Transverse colon (tissue), 4 donors: ENCODE measurements at regions not wholly inside any gene's neighbourhood (a gene's known extent, or its start where the extent isn't known, plus 50 kb on each side); places are given as distances from the start of the nearest gene placed in this dataset.
"Not testable (repeated sequence)": the region's sequence is repeated elsewhere in the genome, so short reads cannot be mapped to it uniquely, and the experiment has no call there.

Experiments used
- DNase-seq: peaks from one replicate; pipeline ENCODE4 v3.0.0-alpha.2; 2019
- H3K27ac ChIP-seq, 4 donors: fragments of 200-600 bp; sonication (generic); 2 replicates each; pipeline ENCODE4 v1.5.1; 2016 to 2018; ENCODE audit warnings: inconsistent platforms in 4 of 4
- H3K27me3 ChIP-seq: fragments of 200-600 bp; sonication (generic); 2 replicates; pipeline ENCODE4 v1.5.1; 2017; ENCODE audit warnings: inconsistent platforms
- H3K36me3 ChIP-seq, 4 donors: fragments of 200-600 bp; sonication (generic); 2 replicates each; pipeline ENCODE4 v1.5.1; 2017 to 2019; ENCODE audit warnings: inconsistent platforms in 4 of 4
- H3K4me1 ChIP-seq, 4 donors: fragments of 200-600 bp; sonication (generic); 2 replicates each; pipeline ENCODE4 v1.5.1; 2017 to 2020; ENCODE audit warnings: inconsistent platforms in 4 of 4
- H3K4me3 ChIP-seq, 4 donors: fragments of 200-600 bp; sonication (generic); 1 replicate in 1 of 4; 2 replicates in 3 of 4; pipeline versions ENCODE4 v1.5.1 to v1.6.1; 2017 to 2019; ENCODE audit warnings: inconsistent platforms in 4 of 4
- H3K9me3 ChIP-seq, 2 donors: fragments of 200-600 bp; sonication (generic); 2 replicates each; pipeline ENCODE4 v1.5.1; 2017 to 2019; ENCODE audit warnings: inconsistent platforms in 2 of 2
- EP300 ChIP-seq: sonication (generic); formaldehyde crosslinking; IDR thresholded peaks from one replicate; pipeline ENCODE4 v1.6.1; 2017; ENCODE audit warnings: antibody characterized with exemption, low read depth
- POLR2A ChIP-seq: fragments of 450-650 bp; IDR thresholded peaks from one replicate; pipeline ENCODE4 v1.6.1; 2016; ENCODE audit warnings: antibody characterized with exemption, mild to moderate bottlenecking, moderate library complexity
- POLR2AphosphoS5 ChIP-seq, 3 donors: sonication (generic); formaldehyde crosslinking; IDR thresholded peaks; one replicate each; pipeline ENCODE4 v1.6.1; 2016; ENCODE audit warnings: antibody characterized with exemption in 3 of 3
- WGBS, 2 donors: methylation state at CpG; one replicate each; pipeline ENCODE4 v1.1.5; 2018; ENCODE audit warnings: low coverage in 1 of 2; 5-methylcytosine and 5-hydroxymethylcytosine counted together
- in situ Hi-C, 4 donors: fragments of 200-750 bp; cut with MboI; loops; one replicate each; pipeline versions ENCODE4 v1.15.0 to v1.15.1; 2017; ENCODE audit warnings: low sequenced_read_pairs in 3 of 4, low pct_ligation_motif_present in 1 of 4, low pct_unique_long_range_greater_than_20kb in 1 of 4
- intact Hi-C: fragments of 100-400 bp; cut with DNase I; formaldehyde crosslinking; loops from one replicate; pipeline ENCODE4 v1.15.1; 2023; ENCODE audit warnings: low total_unique reads
- TF ChIP-seq, protein P1 (sequence below), 5 experiments: fragments of 200-600 bp in 3 of 5; fragments of 450-650 bp in 2 of 5; sonication (generic) in 3 of 5; IDR thresholded peaks; 1 replicate in 2 of 5; 2 replicates in 3 of 5; pipeline ENCODE4 v1.5.1; 2016 to 2017; ENCODE audit warnings: antibody characterized with exemption in 5 of 5, inconsistent platforms in 3 of 5, mild to moderate bottlenecking in 2 of 5, moderate library complexity in 1 of 5

DNA sequence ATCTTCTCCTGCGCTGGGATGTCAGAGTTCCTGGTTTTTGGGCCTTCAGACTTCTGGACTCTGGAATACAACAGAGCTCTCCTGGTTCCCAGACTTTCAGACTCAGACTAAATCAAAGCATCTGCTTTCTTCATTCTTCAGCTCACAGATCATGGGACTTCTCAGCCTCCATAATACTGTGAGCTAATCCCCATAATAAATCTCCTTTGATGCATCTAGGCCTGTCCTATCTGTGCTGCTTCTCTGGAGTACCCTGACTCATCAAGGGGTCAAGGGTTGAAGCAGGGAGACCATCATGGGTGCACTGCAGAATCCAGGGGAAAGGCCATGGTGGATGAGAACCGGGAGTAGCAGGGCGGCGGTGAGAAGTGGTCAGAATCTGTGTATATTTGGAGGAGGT lies 1094.1 kb upstream of the TMEM132C start:
- no peaks in the 10 kb centered on the region for H3K27me3 ChIP-seq
- 64 to 71% methylated on average over 3 to 4 of the region's 4 CpGs for WGBS, 2 donors
- H3K4me1 ChIP-seq, result no peaks in the 10 kb centered on the region
- H3K36me3 ChIP-seq, result no peaks in the 10 kb centered on the region
- no peak for DNase-seq
- H3K9me3 ChIP-seq, result peaks cover 4 to 13% of the 10 kb centered on the region in 2 donors
- no peak overlapping the region for H3K27ac ChIP-seq
- intact Hi-C loops (no loop called here), in situ Hi-C loops (no loop called here)
- TF ChIP-seq POLR2A, result no peak
- no peak for TF ChIP-seq POLR2AphosphoS5 (IDR thresholded peaks at IDR 0.05)
- no peak for TF ChIP-seq EP300
- no peak overlapping the region for H3K4me3 ChIP-seq

GRCh38 chr12:127173971-127174370 lies 1093.0 kb upstream of the TMEM132C start:
- H3K4me3 ChIP-seq, H3K27me3 ChIP-seq, H3K36me3 ChIP-seq, in situ Hi-C loops, H3K4me1 ChIP-seq, DNase-seq, H3K27ac ChIP-seq, intact Hi-C loops: not testable (repeated sequence)
- 86 to 100% methylated on average over 1 of the region's 1 CpG for WGBS, 2 donors
- H3K9me3 ChIP-seq, result peaks cover 4 to 13% of the 10 kb centered on the region in 2 donors

DNA sequence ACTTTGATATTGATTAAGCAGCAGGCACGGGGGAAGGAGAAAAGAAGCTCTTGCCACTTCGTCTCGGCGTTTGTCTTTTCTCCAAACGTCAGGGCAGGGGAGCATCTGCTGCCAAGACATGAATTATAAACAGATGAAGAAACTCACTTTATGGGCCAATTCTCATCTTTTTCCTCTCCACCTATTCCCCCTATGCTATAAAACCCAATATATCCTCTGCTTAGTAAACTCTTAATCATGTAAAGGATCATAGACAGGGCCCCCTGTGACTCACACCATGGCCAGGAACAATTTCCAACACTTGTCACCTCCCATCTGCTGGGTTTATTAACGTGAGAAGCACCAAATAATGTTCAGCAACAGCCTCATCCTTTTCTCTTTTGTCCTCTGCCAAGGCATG lies 1092.1 kb upstream of the TMEM132C start:
- Histone ChIP-seq H3K4me1 (no peaks in the 10 kb centered on the region), H3K27me3 (no peaks in the 10 kb centered on the region), H3K4me3 (no peak overlapping the region), H3K36me3 (no peaks in the 10 kb centered on the region), H3K9me3 (peaks cover 4 to 13% of the 10 kb centered on the region in 2 donors), H3K27ac (no peak overlapping the region)
- TF ChIP-seq POLR2AphosphoS5 (IDR thresholded peaks at IDR 0.05) (no peak), EP300 (no peak), POLR2A (no peak)
- TF ChIP-seq, protein P1, sequence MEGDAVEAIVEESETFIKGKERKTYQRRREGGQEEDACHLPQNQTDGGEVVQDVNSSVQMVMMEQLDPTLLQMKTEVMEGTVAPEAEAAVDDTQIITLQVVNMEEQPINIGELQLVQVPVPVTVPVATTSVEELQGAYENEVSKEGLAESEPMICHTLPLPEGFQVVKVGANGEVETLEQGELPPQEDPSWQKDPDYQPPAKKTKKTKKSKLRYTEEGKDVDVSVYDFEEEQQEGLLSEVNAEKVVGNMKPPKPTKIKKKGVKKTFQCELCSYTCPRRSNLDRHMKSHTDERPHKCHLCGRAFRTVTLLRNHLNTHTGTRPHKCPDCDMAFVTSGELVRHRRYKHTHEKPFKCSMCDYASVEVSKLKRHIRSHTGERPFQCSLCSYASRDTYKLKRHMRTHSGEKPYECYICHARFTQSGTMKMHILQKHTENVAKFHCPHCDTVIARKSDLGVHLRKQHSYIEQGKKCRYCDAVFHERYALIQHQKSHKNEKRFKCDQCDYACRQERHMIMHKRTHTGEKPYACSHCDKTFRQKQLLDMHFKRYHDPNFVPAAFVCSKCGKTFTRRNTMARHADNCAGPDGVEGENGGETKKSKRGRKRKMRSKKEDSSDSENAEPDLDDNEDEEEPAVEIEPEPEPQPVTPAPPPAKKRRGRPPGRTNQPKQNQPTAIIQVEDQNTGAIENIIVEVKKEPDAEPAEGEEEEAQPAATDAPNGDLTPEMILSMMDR (IDR thresholded peaks at IDR 0.05), result no peak
- intact Hi-C loops, result no loop called here
- DNase-seq, result no peak
- in situ Hi-C loops, result no loop called here
- 33 to 79% methylated on average over 1 to 6 of the region's 6 CpGs for WGBS, 2 donors

DNA sequence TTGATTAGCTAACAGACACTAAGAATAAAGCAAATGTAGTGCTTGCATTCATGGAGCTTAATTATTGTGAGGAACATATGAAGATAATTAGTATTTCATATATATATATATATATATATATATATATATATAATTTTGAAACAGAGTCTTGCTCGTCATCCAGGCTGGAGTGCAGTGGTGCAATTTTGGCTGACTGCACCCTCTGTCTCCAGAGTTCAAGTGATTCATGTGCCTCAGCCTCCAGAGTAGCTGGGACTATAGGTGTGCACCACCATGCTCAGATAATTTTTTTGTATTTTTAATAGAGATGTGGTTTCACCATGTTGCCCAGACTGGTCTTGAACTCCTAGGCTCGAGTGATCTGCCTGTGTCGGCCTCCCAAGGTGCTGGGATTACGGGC lies 1091.6 kb upstream of the TMEM132C start:
- H3K4me1 ChIP-seq, result no peaks in the 10 kb centered on the region
- no peak overlapping the region for H3K4me3 ChIP-seq
- H3K36me3 ChIP-seq, result no peaks in the 10 kb centered on the region
- TF ChIP-seq POLR2AphosphoS5 (IDR thresholded peaks at IDR 0.05) (no peak), POLR2A (no peak), EP300 (no peak)
- TF ChIP-seq, protein P1 (IDR thresholded peaks at IDR 0.05), result no peak
- no peak for DNase-seq
- intact Hi-C loops, result no loop called here
- WGBS, 2 donors, result 74 to 83% methylated on average over 4 of the region's 4 CpGs
- peaks cover 4 to 13% of the 10 kb centered on the region in 2 donors for H3K9me3 ChIP-seq
- H3K27ac ChIP-seq, result no peak overlapping the region
- in situ Hi-C loops, result no loop called here
- no peaks in the 10 kb centered on the region for H3K27me3 ChIP-seq

GRCh38 chr12:127176804-127177203 lies 1090.2 kb upstream of the TMEM132C start:
- Histone ChIP-seq H3K4me3 (no peak overlapping the region), H3K27me3 (no peaks in the 10 kb centered on the region), H3K36me3 (no peaks in the 10 kb centered on the region), H3K9me3 (peaks cover 4 to 13% of the 10 kb centered on the region in 2 donors), H3K27ac (no peak overlapping the region), H3K4me1 (no peaks in the 10 kb centered on the region)
- intact Hi-C loops (no loop called here), in situ Hi-C loops (no loop called here)
- no peak for DNase-seq
- TF ChIP-seq POLR2AphosphoS5 (IDR thresholded peaks at IDR 0.05) (no peak), EP300 (no peak), POLR2A (no peak)
- TF ChIP-seq, protein P1 (IDR thresholded peaks at IDR 0.05), result no peak
- WGBS, 2 donors, result 81 to 100% methylated on average over 2 to 4 of the region's 4 CpGs
